GM12878 (cell line): ENCODE measurements at regions not wholly inside any gene's neighbourhood (a gene's known extent, or its start where the extent isn't known, plus 50 kb on each side); places are given as distances from the start of the nearest gene placed in this dataset.

Experiments
- ATF3 ChIP-seq: IDR thresholded peaks from 2 replicates; pipeline ENCODE4 v1.6.1; 2011; ENCODE audit warnings: low read depth, mild to moderate bottlenecking, low read length, moderate library complexity, borderline replicate concordance; ENCODE audit errors: extremely low read depth
- CBFB ChIP-seq: IDR thresholded peaks from 2 replicates; pipeline ENCODE4 v1.6.1; 2016; ENCODE audit warnings: antibody characterized with exemption, low read depth
- CHD4 ChIP-seq: fragments of 200-600 bp; sonication (generic); IDR thresholded peaks from 2 replicates; pipeline ENCODE4 v1.6.1; 2016; ENCODE audit warnings: mild to moderate bottlenecking
- CTCF ChIP-seq, 3 experiments: IDR thresholded peaks in 2 of 3; conservative IDR thresholded peaks in 1 of 3; 2 replicates each; pipeline ENCODE4 v1.5.1; 2011; ENCODE audit warnings: low read depth in 3 of 3, low read length in 3 of 3, mild to moderate bottlenecking in 3 of 3, control low read depth in 2 of 3, moderate library complexity in 2 of 3, inconsistent platforms in 1 of 3, mixed read lengths in 1 of 3; ENCODE audit not compliant: control insufficient read depth in 2 of 3, insufficient read depth in 1 of 3; ENCODE audit errors: extremely low read depth in 1 of 3
- DPF2 ChIP-seq: fragments of 450-650 bp; IDR thresholded peaks from 2 replicates; pipeline ENCODE4 v1.6.1; 2017; ENCODE audit warnings: mild to moderate bottlenecking
- EP300 ChIP-seq, 2 experiments: fragments of 150-350 bp in 1 of 2; IDR thresholded peaks; 2 replicates each; pipeline ENCODE4 v1.6.1; 2011 to 2012; ENCODE audit warnings: low read depth in 2 of 2, low read length in 2 of 2, borderline replicate concordance in 1 of 2, improper control_type of control experiment in 1 of 2, inconsistent platforms in 1 of 2; ENCODE audit not compliant: control insufficient read depth in 1 of 2
- EZH2 ChIP-seq: IDR thresholded peaks from 2 replicates; pipeline ENCODE4 v1.6.1; 2012; ENCODE audit warnings: low read depth, mild to moderate bottlenecking, control low read depth, inconsistent platforms, low read length, borderline replicate concordance; ENCODE audit not compliant: control insufficient read depth
- JUND ChIP-seq: IDR thresholded peaks from 2 replicates; pipeline ENCODE4 v1.6.1; 2012; ENCODE audit warnings: low read depth, mild to moderate bottlenecking, low read length, improper control_type of control experiment, moderate library complexity
- KDM1A ChIP-seq: fragments of 200-600 bp; sonication (generic); IDR thresholded peaks from 2 replicates; pipeline ENCODE4 v1.6.1; 2016; ENCODE audit warnings: borderline replicate concordance
- NR2C1 ChIP-seq: fragments of 450-650 bp; IDR thresholded peaks from 2 replicates; pipeline ENCODE4 v1.6.1; 2017; ENCODE audit warnings: antibody characterized with exemption, mild to moderate bottlenecking, moderate library complexity
- POLR2A ChIP-seq: IDR thresholded peaks from 2 replicates; pipeline ENCODE4 v1.6.1; 2011; ENCODE audit warnings: low read depth, mild to moderate bottlenecking, low read length
- POLR2AphosphoS5 ChIP-seq: IDR thresholded peaks from 2 replicates; pipeline ENCODE4 v1.6.1; 2011; ENCODE audit warnings: mild to moderate bottlenecking, low read length, inconsistent platforms

GRCh38 chr4:14302021-14302420 is 674.5 kb upstream of the BOD1L1 start:
- TF ChIP-seq CTCF (IDR thresholded peaks at IDR 0.05 in 2 of 3, conservative IDR thresholded peaks at IDR 0.05 in 1 of 3; ENCODE audit: control insufficient read depth in 2 of 3, extremely low read depth in 1 of 3, insufficient read depth in 1 of 3, low read depth in 3 of 3, low read length in 3 of 3) (no peak), NR2C1 (no peak), CBFB (no peak), JUND (no peak), POLR2AphosphoS5 (no peak), EP300 (IDR thresholded peaks at IDR 0.05; ENCODE audit: borderline replicate concordance in 1 of 2, control insufficient read depth in 1 of 2, low read depth in 2 of 2, low read length in 2 of 2) (no peak), KDM1A (no peak), CHD4 (no peak), ATF3 (no peak), DPF2 (no peak), EZH2 (no peak), POLR2A (no peak)
